ENCODE measurements at regions not wholly inside any gene's neighbourhood (a gene's known extent, or its start where the extent isn't known, plus 50 kb on each side); places are given as distances from the start of the nearest gene placed in this dataset.

DNA sequence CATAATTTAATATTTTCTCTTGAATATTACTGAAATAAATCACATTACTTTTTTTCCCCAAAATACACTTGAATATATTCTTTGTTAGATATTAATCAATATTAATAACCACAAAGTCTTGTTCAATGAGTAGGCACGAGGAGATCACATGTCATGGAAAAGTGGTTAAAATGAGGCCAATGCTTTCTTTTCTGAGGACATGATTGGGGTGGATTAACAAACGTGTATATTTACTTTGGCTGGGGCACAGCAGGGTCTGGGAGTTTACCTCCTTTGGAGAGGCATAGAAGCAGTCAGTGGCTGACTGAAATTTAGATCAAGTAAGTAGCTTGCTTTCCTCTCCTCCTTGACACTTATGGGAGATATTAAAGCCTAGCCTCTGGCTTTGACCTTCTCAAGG, 664.3 kb upstream of the B3GALT2 start:
- TF ChIP-seq CTCF (IDR thresholded peaks at IDR 0.05; ENCODE audit: borderline replicate concordance, extremely low read depth, low read length, poor library complexity, severe bottlenecking) (no peak), EZH2 (IDR thresholded peaks at IDR 0.05; ENCODE audit: borderline replicate concordance, low read depth, low read length, severe bottlenecking) (no peak)
